ENCODE measurements at regions not wholly inside any gene's neighbourhood (a gene's known extent, or its start where the extent isn't known, plus 50 kb on each side); places are given as distances from the start of the nearest gene placed in this dataset.

DNA sequence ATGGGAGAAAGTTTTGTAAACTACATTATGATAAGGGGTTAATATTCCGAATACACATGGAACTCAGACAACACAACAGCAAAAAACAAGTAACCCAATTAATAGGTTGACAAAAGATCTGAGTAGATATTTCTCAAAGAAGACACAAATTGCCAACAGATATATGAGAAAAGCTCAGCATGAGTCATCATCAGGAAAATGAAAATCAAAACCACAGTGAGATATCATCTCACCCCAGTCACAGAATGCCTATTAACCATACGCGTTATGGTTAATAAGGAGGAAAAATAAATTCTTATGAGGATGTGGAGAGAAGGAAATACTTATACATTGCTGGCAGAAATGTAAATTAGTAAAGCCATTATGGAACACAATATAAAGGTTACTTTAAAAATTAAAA, 695.0 kb downstream of the COL12A1 start:
- Histone ChIP-seq H3K9me2 (replicated peaks; ENCODE audit: control insufficient read depth, low read length) (no peaks in the 10 kb centered on the region), H3K4me3 (ENCODE audit: low read length) (no peak overlapping the region), H3K27ac (ENCODE audit: low read depth, low read length) (no peak overlapping the region), H3K36me3 (ENCODE audit: control insufficient read depth, low read length) (no peaks in the 10 kb centered on the region), H3K27me3 (ENCODE audit: control insufficient read depth, low read length) (no peaks in the 10 kb centered on the region), H3K4me1 (ENCODE audit: control insufficient read depth, low read length) (no peaks in the 10 kb centered on the region), H4K20me1 (ENCODE audit: control insufficient read depth, insufficient read depth, low read depth, low read length) (no peaks in the 10 kb centered on the region), H3K79me2 (ENCODE audit: control insufficient read depth, low read length) (no peaks in the 10 kb centered on the region), H3K9me3 (ENCODE audit: control insufficient read depth, insufficient read depth, low read length) (peaks cover 3% of the 10 kb centered on the region; the same call in 1 of the 2 replicates), H3F3A (ENCODE audit: control insufficient read depth, insufficient read depth) (no peaks in the 10 kb centered on the region), H3K4me2 (ENCODE audit: low read length) (no peak overlapping the region)
- TF ChIP-seq EZH2phosphoT487 (IDR thresholded peaks at IDR 0.05; ENCODE audit: borderline replicate concordance, low read length), result no peak
- TF ChIP-seq, protein P1, sequence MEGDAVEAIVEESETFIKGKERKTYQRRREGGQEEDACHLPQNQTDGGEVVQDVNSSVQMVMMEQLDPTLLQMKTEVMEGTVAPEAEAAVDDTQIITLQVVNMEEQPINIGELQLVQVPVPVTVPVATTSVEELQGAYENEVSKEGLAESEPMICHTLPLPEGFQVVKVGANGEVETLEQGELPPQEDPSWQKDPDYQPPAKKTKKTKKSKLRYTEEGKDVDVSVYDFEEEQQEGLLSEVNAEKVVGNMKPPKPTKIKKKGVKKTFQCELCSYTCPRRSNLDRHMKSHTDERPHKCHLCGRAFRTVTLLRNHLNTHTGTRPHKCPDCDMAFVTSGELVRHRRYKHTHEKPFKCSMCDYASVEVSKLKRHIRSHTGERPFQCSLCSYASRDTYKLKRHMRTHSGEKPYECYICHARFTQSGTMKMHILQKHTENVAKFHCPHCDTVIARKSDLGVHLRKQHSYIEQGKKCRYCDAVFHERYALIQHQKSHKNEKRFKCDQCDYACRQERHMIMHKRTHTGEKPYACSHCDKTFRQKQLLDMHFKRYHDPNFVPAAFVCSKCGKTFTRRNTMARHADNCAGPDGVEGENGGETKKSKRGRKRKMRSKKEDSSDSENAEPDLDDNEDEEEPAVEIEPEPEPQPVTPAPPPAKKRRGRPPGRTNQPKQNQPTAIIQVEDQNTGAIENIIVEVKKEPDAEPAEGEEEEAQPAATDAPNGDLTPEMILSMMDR (IDR thresholded peaks at IDR 0.05; ENCODE audit: low read depth, low read length, poor library complexity, severe bottlenecking), result no peak

DNA sequence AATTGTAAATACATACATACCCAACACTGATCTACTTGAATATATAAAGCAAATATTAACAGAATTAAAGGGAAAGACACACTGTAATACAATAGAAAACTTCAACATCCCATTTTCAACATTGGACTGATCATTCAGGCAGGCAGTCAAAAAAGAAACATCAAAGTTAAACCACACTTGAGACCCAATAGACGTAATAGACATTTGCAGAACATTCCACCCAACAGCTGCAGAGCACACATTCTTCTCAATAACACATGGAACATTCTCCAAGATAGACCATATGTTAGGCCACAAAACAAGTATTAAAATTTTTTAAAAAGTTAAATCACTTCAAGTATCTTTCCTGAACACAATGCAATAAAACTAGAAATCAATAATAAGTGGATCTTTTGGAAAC, 698.2 kb downstream of the COL12A1 start:
- Histone ChIP-seq H3K9me2 (replicated peaks; ENCODE audit: control insufficient read depth, low read length) (no peaks in the 10 kb centered on the region), H3K4me1 (ENCODE audit: control insufficient read depth, low read length) (no peaks in the 10 kb centered on the region), H3K27me3 (ENCODE audit: control insufficient read depth, low read length) (no peaks in the 10 kb centered on the region), H3K9me3 (ENCODE audit: control insufficient read depth, insufficient read depth, low read length) (peaks cover 9% of the 10 kb centered on the region; the same call in 1 of the 2 replicates), H3K4me3 (ENCODE audit: low read length) (no peak overlapping the region), H3K27ac (ENCODE audit: low read depth, low read length) (no peak overlapping the region), H3K79me2 (ENCODE audit: control insufficient read depth, low read length) (no peaks in the 10 kb centered on the region), H3K4me2 (ENCODE audit: low read length) (no peak overlapping the region), H3F3A (ENCODE audit: control insufficient read depth, insufficient read depth) (no peaks in the 10 kb centered on the region), H4K20me1 (ENCODE audit: control insufficient read depth, insufficient read depth, low read depth, low read length) (no peaks in the 10 kb centered on the region), H3K36me3 (ENCODE audit: control insufficient read depth, low read length) (no peaks in the 10 kb centered on the region)
- TF ChIP-seq EZH2phosphoT487 (IDR thresholded peaks at IDR 0.05; ENCODE audit: borderline replicate concordance, low read length), result no peak
- TF ChIP-seq, protein P1 (IDR thresholded peaks at IDR 0.05; ENCODE audit: low read depth, low read length, poor library complexity, severe bottlenecking), result no peak

DNA sequence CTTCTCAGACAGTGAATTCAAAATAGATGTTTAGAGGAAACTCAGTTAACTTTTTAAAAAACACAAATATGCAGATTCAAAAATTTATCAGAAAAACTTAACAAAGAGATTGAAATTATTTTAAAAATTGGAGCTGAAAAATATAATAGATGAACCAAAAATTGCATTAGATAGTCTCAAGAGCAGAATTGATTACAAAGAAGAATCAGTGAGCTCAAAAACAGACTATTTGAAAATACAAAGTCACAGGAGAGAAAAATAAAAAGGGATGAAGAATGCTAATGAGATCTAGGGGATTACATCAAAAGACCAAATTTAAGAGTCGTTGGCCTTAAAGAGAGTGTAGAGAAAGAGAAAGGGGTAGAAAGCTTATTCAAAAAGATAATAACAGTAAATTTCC, 700.5 kb downstream of the COL12A1 start:
- Histone ChIP-seq H3K4me3 (ENCODE audit: low read length) (no peak overlapping the region), H3K27me3 (ENCODE audit: control insufficient read depth, low read length) (no peaks in the 10 kb centered on the region), H3K9me2 (replicated peaks; ENCODE audit: control insufficient read depth, low read length) (no peaks in the 10 kb centered on the region), H3K27ac (ENCODE audit: low read depth, low read length) (no peak overlapping the region), H3K9me3 (ENCODE audit: control insufficient read depth, insufficient read depth, low read length) (peaks cover 9% of the 10 kb centered on the region; the same call in 1 of the 2 replicates), H3K4me1 (ENCODE audit: control insufficient read depth, low read length) (no peaks in the 10 kb centered on the region), H3K79me2 (ENCODE audit: control insufficient read depth, low read length) (no peaks in the 10 kb centered on the region), H3F3A (ENCODE audit: control insufficient read depth, insufficient read depth) (no peaks in the 10 kb centered on the region), H3K4me2 (ENCODE audit: low read length) (no peak overlapping the region), H3K36me3 (ENCODE audit: control insufficient read depth, low read length) (no peaks in the 10 kb centered on the region), H4K20me1 (ENCODE audit: control insufficient read depth, insufficient read depth, low read depth, low read length) (no peaks in the 10 kb centered on the region)
- TF ChIP-seq, protein P1 (IDR thresholded peaks at IDR 0.05; ENCODE audit: low read depth, low read length, poor library complexity, severe bottlenecking), result no peak
- TF ChIP-seq EZH2phosphoT487 (IDR thresholded peaks at IDR 0.05; ENCODE audit: borderline replicate concordance, low read length), result no peak
